WTC11 (cell line): ENCODE measurements at regions not wholly inside any gene's neighbourhood (a gene's known extent, or its start where the extent isn't known, plus 50 kb on each side); places are given as distances from the start of the nearest gene placed in this dataset.

Experiments
- CTCF ChIP-seq: fragments of 200-600 bp; IDR thresholded peaks from 2 replicates; pipeline ENCODE4 v1.8.0; 2022; ENCODE audit warnings: antibody characterized with exemption
- FOXJ3 ChIP-seq: sonication (generic); formaldehyde crosslinking; IDR thresholded peaks from 2 replicates; pipeline ENCODE4 v1.9.0; 2021; ENCODE audit warnings: missing genetic modification reagents, mild to moderate bottlenecking, borderline replicate concordance
- MAX ChIP-seq: sonication (generic); formaldehyde crosslinking; IDR thresholded peaks from 2 replicates; pipeline ENCODE4 v1.8.0; 2022; ENCODE audit warnings: mild to moderate bottlenecking, missing genetic modification reagents
- SP1 ChIP-seq: sonication (generic); formaldehyde crosslinking; conservative IDR thresholded peaks from 2 replicates; pipeline ENCODE4 v1.8.1; 2022; ENCODE audit warnings: missing genetic modification reagents
- USF2 ChIP-seq: sonication (generic); formaldehyde crosslinking; IDR thresholded peaks from 2 replicates; pipeline ENCODE4 v1.8.1; 2023; ENCODE audit warnings: mild to moderate bottlenecking, missing genetic modification reagents, moderate library complexity
- TF ChIP-seq, protein P1 (sequence below): sonication (generic); formaldehyde crosslinking; IDR thresholded peaks from 2 replicates; pipeline ENCODE4 v1.8.1; 2023; ENCODE audit warnings: mild to moderate bottlenecking, missing genetic modification reagents, borderline replicate concordance

- no peak for TF ChIP-seq CTCF
- TF ChIP-seq FOXJ3 = no peak
- TF ChIP-seq, protein P1, sequence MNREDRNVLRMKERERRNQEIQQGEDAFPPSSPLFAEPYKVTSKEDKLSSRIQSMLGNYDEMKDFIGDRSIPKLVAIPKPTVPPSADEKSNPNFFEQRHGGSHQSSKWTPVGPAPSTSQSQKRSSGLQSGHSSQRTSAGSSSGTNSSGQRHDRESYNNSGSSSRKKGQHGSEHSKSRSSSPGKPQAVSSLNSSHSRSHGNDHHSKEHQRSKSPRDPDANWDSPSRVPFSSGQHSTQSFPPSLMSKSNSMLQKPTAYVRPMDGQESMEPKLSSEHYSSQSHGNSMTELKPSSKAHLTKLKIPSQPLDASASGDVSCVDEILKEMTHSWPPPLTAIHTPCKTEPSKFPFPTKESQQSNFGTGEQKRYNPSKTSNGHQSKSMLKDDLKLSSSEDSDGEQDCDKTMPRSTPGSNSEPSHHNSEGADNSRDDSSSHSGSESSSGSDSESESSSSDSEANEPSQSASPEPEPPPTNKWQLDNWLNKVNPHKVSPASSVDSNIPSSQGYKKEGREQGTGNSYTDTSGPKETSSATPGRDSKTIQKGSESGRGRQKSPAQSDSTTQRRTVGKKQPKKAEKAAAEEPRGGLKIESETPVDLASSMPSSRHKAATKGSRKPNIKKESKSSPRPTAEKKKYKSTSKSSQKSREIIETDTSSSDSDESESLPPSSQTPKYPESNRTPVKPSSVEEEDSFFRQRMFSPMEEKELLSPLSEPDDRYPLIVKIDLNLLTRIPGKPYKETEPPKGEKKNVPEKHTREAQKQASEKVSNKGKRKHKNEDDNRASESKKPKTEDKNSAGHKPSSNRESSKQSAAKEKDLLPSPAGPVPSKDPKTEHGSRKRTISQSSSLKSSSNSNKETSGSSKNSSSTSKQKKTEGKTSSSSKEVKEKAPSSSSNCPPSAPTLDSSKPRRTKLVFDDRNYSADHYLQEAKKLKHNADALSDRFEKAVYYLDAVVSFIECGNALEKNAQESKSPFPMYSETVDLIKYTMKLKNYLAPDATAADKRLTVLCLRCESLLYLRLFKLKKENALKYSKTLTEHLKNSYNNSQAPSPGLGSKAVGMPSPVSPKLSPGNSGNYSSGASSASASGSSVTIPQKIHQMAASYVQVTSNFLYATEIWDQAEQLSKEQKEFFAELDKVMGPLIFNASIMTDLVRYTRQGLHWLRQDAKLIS (CRISPR knock-in tag) = no peak
- no peak for TF ChIP-seq USF2 (CRISPR knock-in tag)
- TF ChIP-seq MAX (CRISPR knock-in tag) = no peak
- no peak for TF ChIP-seq SP1
Measured at GRCh38 chr1:181405584-181405983, 77.7 kb upstream of the CACNA1E start.
